ENCODE measurements at regions not wholly inside any gene's neighbourhood (a gene's known extent, or its start where the extent isn't known, plus 50 kb on each side); places are given as distances from the start of the nearest gene placed in this dataset.
"Not testable (repeated sequence)": the region's sequence is repeated elsewhere in the genome, so short reads cannot be mapped to it uniquely, and the experiment has no call there.

- H3K4me1 ChIP-seq; DNase-seq (ENCODE audit: low read depth in 1 of 2, low spot score in 1 of 2); H3K4me2 ChIP-seq; POLR2A ChIA-PET; H3K4me3 ChIP-seq; CTCF ChIA-PET; H3K27ac ChIP-seq; ATAC-seq; H3K9me3 ChIP-seq; FAIRE-seq: not testable (repeated sequence)
- WGBS (ENCODE audit: missing lambda C conversion rate) = 48% methylated on average over 4 of the region's 4 CpGs
- peak; percentile 48 for TF ChIP-seq ZC3H11A (IDR thresholded peaks at IDR 0.05)
Measured at GRCh38 chr5:25238720-25239119, 593.9 kb upstream of the CDH10 start.

DNA sequence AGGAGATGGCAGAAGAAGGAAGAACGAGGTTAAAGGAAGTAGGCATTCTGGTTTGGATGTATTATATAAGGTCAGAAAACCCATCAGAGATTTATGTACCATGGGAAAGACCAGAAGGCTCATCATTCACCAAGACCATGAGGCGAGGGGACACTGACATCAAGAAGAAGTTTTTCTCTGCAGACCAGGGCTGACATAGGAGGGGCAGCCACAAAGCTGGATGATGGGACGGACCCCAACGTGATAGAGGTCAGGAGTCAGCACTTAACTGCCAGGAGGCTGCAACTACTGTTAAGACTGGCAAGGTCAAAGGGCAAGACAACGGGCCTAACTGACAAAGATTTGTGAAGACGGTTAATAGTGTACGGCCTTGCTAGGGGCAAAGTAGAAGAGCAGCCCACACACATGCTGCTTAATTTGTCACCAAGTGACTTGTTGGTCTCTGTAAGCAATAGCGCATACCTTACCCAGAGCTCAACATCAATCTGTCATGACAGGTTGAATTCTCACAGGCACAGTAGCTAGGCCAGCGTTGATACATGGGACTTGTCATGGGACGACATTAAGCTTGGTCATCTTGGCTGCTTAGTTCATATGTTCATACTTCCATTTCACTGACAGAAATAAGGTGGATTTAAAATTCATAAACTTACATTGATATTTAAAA, 579.7 kb upstream of the CDH10 start:
- ChIA-PET POLR2A (no interaction called here), CTCF (no interaction called here)
- no peak overlapping the region for H3K4me2 ChIP-seq
- no peaks in the 10 kb centered on the region for H3K9me3 ChIP-seq
- 53% methylated on average over 10 of the region's 10 CpGs for WGBS (ENCODE audit: missing lambda C conversion rate)
- no peak for DNase-seq (ENCODE audit: low read depth in 1 of 2, low spot score in 1 of 2)
- ATAC-seq = no peak
- H3K4me1 ChIP-seq = no peaks in the 10 kb centered on the region
- no peak for FAIRE-seq
- no peak overlapping the region for H3K4me3 ChIP-seq
- TF ChIP-seq EP300 (IDR thresholded peaks at IDR 0.05) (no peak), NFE2L2 (conservative IDR thresholded peaks at IDR 0.05; ENCODE audit: low read length) (no peak), POLR2AphosphoS2 (conservative IDR thresholded peaks at IDR 0.05; ENCODE audit: low read length) (no peak), KDM5A (IDR thresholded peaks at IDR 0.05) (no peak), RCOR1 (IDR thresholded peaks at IDR 0.05; ENCODE audit: low read depth, low read length) (no peak), HOXB13 (CRISPR knock-in tag; IDR thresholded peaks at IDR 0.05; ENCODE audit: low read depth) (no peak), CBX2 (IDR thresholded peaks at IDR 0.05; ENCODE audit: borderline replicate concordance, low read depth) (no peak), ZSCAN20 (CRISPR knock-in tag; IDR thresholded peaks at IDR 0.05) (no peak), JUN (IDR thresholded peaks at IDR 0.05) (no peak), GATA3 (IDR thresholded peaks at IDR 0.05; ENCODE audit: borderline replicate concordance) (no peak), ESRRA (IDR thresholded peaks at IDR 0.05; ENCODE audit: borderline replicate concordance, low read length) (no peak), NR3C1 (IDR thresholded peaks at IDR 0.05) (no peak), RFX5 (IDR thresholded peaks at IDR 0.05) (no peak), EHMT2 (IDR thresholded peaks at IDR 0.05; ENCODE audit: low read depth) (no peak)
- TF ChIP-seq, protein P1, sequence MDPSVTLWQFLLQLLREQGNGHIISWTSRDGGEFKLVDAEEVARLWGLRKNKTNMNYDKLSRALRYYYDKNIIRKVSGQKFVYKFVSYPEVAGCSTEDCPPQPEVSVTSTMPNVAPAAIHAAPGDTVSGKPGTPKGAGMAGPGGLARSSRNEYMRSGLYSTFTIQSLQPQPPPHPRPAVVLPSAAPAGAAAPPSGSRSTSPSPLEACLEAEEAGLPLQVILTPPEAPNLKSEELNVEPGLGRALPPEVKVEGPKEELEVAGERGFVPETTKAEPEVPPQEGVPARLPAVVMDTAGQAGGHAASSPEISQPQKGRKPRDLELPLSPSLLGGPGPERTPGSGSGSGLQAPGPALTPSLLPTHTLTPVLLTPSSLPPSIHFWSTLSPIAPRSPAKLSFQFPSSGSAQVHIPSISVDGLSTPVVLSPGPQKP (IDR thresholded peaks at IDR 0.05; ENCODE audit: low read depth, low read length) = no peak
- TF ChIP-seq, protein P2, sequence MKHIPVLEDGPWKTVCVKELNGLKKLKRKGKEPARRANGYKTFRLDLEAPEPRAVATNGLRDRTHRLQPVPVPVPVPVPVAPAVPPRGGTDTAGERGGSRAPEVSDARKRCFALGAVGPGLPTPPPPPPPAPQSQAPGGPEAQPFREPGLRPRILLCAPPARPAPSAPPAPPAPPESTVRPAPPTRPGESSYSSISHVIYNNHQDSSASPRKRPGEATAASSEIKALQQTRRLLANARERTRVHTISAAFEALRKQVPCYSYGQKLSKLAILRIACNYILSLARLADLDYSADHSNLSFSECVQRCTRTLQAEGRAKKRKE (CRISPR knock-in tag; IDR thresholded peaks at IDR 0.05; ENCODE audit: low read depth) = no peak
- H3K27ac ChIP-seq = no peak overlapping the region

DNA sequence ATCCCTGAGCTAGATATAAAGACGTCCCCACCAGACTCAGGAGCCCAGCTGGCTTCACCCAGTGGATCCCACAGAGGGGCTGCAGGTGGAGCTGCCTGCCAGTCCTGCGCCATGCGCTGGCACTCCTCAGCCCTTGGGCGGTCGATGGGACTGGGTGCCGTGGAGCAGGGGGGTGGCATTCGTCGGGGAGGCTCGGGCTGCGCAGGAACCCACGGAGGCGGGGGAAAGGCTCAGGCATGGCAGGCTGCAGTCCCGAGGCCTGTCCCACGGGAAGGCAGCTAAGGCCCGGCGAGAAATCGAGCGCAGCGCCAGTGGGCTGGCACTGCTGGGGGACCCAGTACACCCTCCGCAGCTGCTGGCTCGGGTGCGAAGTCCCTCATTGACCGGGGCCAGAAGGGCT, 555.1 kb upstream of the CDH10 start:
- 57% methylated on average over 20 of the region's 23 CpGs for WGBS (ENCODE audit: missing lambda C conversion rate)
- ATAC-seq; H3K4me3 ChIP-seq; H3K4me1 ChIP-seq; H3K9me3 ChIP-seq; CTCF ChIA-PET; POLR2A ChIA-PET; DNase-seq (ENCODE audit: low read depth in 1 of 2, low spot score in 1 of 2); FAIRE-seq; H3K4me2 ChIP-seq; H3K27ac ChIP-seq: not testable (repeated sequence)

DNA sequence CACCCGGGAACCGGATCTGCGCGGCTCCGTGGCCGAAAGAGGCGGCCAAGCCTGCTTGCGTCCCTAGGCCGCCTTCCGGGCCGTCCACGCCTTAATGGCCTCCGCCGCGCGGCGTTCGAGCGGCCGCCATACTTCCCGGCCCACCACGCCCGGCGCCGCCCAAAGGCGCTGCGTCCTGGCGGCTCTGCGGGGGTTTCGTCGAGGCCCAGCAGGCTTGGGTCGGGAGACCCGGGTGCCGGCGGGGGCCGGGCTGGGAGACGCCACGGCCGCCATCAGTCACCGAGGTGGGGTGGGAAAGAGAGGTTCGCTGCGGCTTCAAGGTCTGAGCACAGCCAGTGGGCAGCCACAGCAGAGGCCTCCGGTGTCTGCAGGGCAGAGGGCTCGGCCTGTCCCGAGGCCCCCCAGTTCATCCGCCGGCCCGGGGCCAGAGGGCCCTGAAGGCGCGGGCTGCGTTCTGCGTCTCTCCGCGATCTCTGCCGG, 545.8 kb upstream of the CDH10 start:
- 81% methylated on average over 39 of the region's 55 CpGs for WGBS (ENCODE audit: missing lambda C conversion rate)
- no peak overlapping the region for H3K4me3 ChIP-seq
- POLR2A ChIA-PET = no interaction called here

More for the DNA sequence above, 545.8 kb upstream of the CDH10 start:
- no peak overlapping the region for H3K27ac ChIP-seq
- DNase-seq (ENCODE audit: low read depth in 1 of 2, low spot score in 1 of 2) = no peak
- no peak for FAIRE-seq
- no peaks in the 10 kb centered on the region for H3K4me1 ChIP-seq
- CTCF ChIA-PET = no interaction called here
- TF ChIP-seq USF2 (IDR thresholded peaks at IDR 0.05) = no peak
- TF ChIP-seq, protein P3, sequence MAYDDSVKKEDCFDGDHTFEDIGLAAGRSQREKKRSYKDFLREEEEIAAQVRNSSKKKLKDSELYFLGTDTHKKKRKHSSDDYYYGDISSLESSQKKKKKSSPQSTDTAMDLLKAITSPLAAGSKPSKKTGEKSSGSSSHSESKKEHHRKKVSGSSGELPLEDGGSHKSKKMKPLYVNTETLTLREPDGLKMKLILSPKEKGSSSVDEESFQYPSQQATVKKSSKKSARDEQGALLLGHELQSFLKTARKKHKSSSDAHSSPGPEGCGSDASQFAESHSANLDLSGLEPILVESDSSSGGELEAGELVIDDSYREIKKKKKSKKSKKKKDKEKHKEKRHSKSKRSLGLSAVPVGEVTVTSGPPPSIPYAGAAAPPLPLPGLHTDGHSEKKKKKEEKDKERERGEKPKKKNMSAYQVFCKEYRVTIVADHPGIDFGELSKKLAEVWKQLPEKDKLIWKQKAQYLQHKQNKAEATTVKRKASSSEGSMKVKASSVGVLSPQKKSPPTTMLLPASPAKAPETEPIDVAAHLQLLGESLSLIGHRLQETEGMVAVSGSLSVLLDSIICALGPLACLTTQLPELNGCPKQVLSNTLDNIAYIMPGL (CRISPR knock-in tag; IDR thresholded peaks at IDR 0.05; ENCODE audit: borderline replicate concordance) = no peak
- no peak for TF ChIP-seq FOSL2 (IDR thresholded peaks at IDR 0.05)
- no peak for TF ChIP-seq FOSL2 (CRISPR knock-in tag; IDR thresholded peaks at IDR 0.05)
- no peak for TF ChIP-seq ZSCAN20 (CRISPR knock-in tag; IDR thresholded peaks at IDR 0.05)
- TF ChIP-seq SREBF2 (IDR thresholded peaks at IDR 0.05) = no peak
- no peak for TF ChIP-seq PBX3 (IDR thresholded peaks at IDR 0.05)
- TF ChIP-seq HDAC2 (IDR thresholded peaks at IDR 0.05) = no peak
- TF ChIP-seq EP300 (IDR thresholded peaks at IDR 0.05) = no peak
- no peak for TF ChIP-seq JUNB (IDR thresholded peaks at IDR 0.05)
- TF ChIP-seq MAZ (IDR thresholded peaks at IDR 0.05; ENCODE audit: borderline replicate concordance, low read depth, low read length) = no peak
- no peak for ATAC-seq
- no peak overlapping the region for H3K4me2 ChIP-seq
- H3K9me3 ChIP-seq = no peaks in the 10 kb centered on the region
